GM12874 (cell line): ENCODE measurements at regions not wholly inside any gene's neighbourhood (a gene's known extent, or its start where the extent isn't known, plus 50 kb on each side); places are given as distances from the start of the nearest gene placed in this dataset.

Experiments
- TF ChIP-seq, protein P1 (sequence below): IDR thresholded peaks from 2 replicates; pipeline ENCODE4 v1.5.1; 2011; ENCODE audit warnings: low read depth, mild to moderate bottlenecking, control low read depth, low read length, moderate library complexity; ENCODE audit not compliant: insufficient read depth

DNA sequence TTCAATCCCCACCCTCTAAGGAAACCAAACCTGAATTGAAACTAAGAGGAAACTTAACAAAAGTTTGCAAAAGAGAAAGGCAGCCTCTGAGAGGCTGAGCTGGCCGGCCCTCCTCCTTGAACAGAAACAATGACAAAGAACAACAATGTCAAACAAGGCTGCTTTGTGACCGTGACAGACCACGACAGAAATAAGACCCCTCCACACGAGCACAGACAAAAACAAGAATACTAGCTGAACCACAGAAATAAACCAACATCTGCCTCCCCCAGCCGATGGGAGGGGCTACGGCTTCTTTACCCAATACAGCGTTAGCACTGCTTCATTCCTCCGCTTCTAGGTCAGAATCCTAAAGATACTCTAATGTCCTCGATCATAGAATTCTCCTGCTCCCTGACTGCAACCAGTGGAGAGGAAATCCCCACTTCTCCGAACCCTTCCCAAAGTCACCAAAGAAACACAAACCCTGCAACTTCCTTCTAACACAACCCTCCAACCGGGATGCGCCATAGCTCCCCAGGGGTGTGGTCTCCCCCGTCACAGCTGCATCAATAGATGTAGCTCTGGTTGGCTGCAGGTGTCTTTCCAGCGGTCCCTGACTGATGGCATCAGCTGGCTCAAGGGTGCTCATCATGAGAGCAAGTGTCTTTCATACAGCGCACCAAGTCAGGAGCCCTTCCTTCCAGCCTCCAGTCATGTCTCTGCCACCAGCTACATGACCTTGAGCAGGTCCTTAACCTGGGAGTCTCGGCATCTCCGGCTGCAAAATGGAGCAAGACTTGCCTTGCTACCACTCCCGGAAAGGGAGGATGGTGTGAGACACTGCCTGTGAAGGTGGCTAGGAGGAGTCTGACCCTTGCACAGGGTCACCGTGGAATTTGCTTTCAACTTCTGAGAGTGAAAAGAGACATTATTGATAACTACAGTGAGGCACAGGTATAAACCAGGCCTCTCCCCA is 198.6 kb downstream of the HAUS1 start:
- TF ChIP-seq, protein P1, sequence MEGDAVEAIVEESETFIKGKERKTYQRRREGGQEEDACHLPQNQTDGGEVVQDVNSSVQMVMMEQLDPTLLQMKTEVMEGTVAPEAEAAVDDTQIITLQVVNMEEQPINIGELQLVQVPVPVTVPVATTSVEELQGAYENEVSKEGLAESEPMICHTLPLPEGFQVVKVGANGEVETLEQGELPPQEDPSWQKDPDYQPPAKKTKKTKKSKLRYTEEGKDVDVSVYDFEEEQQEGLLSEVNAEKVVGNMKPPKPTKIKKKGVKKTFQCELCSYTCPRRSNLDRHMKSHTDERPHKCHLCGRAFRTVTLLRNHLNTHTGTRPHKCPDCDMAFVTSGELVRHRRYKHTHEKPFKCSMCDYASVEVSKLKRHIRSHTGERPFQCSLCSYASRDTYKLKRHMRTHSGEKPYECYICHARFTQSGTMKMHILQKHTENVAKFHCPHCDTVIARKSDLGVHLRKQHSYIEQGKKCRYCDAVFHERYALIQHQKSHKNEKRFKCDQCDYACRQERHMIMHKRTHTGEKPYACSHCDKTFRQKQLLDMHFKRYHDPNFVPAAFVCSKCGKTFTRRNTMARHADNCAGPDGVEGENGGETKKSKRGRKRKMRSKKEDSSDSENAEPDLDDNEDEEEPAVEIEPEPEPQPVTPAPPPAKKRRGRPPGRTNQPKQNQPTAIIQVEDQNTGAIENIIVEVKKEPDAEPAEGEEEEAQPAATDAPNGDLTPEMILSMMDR = no peak

DNA sequence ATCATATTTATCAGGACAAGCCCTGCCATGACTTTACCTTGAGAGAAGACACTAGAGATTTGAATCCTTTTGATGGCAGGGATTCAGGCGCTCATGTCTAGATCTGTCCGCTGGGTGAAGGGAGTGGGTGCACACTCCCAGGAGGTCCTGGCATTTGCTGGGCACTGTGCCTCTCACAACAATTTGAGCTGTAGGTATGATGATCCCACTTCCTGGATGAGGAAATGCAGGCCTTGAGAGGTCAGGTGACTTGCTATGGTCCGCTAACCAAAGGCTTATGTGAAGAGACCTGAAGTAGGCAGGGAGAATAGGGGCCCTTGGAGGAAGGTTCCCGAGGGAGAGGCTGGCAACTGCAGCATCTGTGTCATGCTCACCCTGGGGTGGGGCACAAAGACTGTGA is 206.1 kb downstream of the HAUS1 start:
- TF ChIP-seq, protein P1 = no peak

DNA sequence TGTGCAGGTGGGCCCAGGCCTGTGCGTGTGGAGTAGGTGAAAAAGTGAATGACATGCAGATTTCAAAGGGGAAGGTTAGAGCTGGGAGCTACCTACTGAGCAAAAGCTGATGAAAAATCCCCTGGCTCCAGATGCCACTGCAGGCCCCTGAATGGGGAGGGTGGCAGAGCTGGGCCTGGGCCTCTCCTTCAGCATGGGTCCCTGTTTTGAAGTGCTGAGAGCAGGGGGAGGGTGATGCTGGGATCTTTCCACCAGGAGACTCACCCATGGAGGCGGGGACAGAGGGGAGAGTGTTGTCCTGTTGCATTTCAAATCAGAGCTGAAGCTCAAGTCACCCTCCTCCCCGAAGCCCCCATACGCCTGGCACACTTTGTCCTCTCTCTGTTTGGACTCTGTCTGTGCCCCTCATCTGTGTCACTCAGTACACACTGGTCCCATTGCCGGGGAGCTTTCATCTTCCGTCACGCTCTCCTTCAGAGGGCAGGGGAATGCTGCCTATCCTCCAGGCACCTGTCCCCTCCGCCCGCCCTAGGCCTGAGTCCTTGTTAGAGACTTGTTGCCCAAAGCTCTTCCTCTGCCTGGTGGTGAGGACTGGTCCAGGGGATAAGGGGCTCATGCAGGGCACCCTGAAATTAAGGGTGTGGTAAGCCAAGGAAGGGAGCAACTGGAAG is 206.6 kb downstream of the HAUS1 start:
- TF ChIP-seq, protein P1 = no peak

DNA sequence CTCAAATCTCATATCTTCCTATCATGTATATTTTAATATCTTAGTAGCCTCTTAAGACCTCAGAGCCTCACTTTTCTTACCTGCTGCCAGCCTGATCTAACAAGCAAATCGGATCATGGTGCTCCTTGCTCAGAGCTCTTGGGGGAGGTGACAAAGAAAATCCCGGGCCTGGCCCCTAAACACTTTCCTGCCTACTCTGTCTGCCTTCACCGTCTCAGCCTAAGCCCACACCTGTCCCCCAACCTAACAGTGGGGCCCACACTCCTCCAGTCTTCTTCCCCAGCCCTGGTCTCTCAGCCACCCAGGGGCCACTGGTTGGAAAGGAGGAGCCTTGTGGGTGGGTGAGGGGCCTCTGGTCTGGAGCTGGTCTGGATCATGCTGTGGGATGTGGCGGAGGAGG is 207.3 kb downstream of the HAUS1 start:
- TF ChIP-seq, protein P1 = no peak

DNA sequence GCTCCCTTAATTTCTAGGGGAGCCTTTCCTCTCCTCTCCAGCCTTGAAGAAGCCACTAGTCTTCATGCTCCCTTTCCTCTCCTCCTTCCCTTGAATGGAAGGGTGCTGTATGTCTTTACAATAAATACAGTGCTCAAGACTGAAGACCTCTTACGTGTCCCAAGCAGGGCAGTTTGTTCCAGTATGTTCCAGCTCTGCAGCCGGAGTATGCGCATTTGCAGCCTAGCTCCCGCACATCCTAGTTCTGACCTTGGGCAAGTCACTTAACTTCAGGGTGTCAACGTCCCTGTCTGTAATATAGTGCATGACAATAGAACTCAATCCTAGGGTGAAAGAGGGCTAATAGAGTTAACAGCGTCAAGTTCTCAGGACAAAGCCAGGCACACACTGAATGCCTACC is 208.0 kb downstream of the HAUS1 start:
- TF ChIP-seq, protein P1 = no peak

DNA sequence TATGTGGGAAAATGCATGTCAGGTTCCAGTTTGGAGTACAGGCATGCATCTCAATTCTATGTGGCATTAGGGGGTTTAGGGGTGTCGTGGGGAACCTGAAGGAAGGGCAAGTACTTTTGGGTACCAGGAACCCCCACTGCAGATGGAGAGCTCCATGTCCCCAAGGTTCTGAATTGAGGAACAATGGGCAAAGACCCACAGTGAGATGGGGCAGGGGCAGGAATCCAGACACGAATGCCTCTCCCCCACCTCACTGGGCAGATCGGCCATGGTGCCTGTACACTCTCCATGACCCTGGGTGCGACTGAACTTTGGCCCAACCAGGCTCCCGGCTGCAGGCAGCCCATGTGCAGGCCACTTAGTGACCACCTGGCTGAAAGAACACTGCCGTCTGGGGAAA is 209.3 kb downstream of the HAUS1 start:
- TF ChIP-seq, protein P1 = no peak

DNA sequence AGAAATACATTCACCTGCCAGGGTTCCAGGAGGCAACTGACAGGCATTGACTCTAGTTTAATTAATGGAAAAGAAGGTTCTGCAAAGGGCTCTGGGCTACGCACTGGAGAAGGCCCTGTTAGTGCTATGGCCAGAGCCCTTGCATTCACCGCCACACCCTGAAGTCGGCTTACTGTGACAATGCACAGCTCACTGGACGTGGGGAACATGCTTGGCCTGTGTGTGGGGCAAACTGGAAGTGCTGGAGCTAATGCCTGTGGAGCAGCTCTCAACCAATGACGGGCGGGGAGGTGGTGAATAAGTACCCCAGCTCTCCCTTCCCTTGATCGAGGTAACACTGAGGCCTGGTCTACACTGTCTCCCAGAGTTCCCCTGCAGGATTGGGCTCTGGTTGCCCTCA is 209.8 kb downstream of the HAUS1 start:
- TF ChIP-seq, protein P1 = no peak
